D721Med (cell line): ENCODE measurements at regions not wholly inside any gene's neighbourhood (a gene's known extent, or its start where the extent isn't known, plus 50 kb on each side); places are given as distances from the start of the nearest gene placed in this dataset.

Experiments used
- DNase-seq: peaks from one replicate; pipeline ENCODE4 v3.0.0; 2011; ENCODE audit warnings: low spot score; ENCODE audit not compliant: insufficient read length
- FAIRE-seq: peaks from 2 replicates; lab custom pipeline; 2011; peaks lifted over from hg19 to GRCh38; lab: Jason Lieb, UNC
- TF ChIP-seq, protein P1 (sequence below): IDR thresholded peaks from 2 replicates; pipeline ENCODE4 v1.5.1; 2012; ENCODE audit warnings: mild to moderate bottlenecking, control low read depth; ENCODE audit not compliant: insufficient read depth; ENCODE audit errors: missing control alignments

DNA sequence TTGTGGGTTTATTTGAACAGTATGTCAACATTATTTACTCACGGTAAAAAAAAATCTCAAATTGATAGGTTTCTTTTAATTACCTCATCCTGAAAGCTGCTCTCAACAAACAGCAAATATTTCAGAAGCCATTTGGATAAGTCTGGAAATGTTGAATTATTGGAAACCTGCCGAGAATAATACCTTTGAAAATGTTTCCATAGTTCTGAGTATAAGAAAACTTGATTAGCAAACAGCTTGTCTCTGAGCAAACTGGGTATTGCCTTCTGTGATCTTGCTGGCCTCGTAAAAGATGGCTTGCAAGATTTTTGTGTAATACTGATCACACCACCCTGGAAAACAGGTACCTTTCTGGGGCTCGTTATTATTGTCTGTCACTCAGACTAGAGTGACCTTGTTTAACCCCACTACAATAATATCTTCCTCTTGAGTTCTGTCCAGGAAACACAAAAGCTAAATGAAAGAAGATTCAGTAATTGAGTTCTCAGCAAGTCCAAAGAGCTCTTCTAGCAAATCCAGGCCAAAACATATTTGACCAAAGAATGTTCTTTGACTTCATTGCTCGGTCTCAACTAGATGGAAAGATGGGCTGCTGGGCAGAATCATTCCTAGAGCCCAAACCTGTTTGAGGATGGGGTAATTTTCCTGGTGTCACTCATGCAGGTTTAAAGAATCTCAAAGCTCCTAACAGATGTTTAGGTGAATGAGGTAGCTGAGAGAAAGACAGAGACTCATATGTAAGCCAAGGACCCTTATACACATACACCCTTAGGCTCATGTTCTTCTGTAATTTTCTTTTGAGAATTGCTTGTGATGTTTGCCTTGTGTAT, 255.6 kb upstream of the JADE1 start:
- FAIRE-seq (no peak), DNase-seq (no peak)
- TF ChIP-seq, protein P1, sequence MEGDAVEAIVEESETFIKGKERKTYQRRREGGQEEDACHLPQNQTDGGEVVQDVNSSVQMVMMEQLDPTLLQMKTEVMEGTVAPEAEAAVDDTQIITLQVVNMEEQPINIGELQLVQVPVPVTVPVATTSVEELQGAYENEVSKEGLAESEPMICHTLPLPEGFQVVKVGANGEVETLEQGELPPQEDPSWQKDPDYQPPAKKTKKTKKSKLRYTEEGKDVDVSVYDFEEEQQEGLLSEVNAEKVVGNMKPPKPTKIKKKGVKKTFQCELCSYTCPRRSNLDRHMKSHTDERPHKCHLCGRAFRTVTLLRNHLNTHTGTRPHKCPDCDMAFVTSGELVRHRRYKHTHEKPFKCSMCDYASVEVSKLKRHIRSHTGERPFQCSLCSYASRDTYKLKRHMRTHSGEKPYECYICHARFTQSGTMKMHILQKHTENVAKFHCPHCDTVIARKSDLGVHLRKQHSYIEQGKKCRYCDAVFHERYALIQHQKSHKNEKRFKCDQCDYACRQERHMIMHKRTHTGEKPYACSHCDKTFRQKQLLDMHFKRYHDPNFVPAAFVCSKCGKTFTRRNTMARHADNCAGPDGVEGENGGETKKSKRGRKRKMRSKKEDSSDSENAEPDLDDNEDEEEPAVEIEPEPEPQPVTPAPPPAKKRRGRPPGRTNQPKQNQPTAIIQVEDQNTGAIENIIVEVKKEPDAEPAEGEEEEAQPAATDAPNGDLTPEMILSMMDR, result no peak

DNA sequence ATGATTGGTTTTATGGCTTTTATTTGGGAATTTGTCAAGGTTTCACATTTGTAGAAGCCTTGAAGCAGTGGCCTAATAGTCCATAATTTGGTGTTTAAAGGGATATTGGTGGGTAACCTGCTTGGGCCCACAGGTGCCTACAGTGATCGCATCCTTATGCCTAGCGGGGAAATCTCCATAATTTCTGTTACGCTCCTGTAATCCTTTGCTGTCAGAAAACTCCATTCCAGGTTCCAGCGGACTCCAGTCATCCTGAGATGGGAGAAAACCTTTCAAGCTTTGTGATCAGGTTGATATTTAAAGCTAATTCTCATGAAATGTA, 257.0 kb upstream of the JADE1 start:
- TF ChIP-seq, protein P1, result no peak
- no peak for FAIRE-seq
- DNase-seq, result no peak

DNA sequence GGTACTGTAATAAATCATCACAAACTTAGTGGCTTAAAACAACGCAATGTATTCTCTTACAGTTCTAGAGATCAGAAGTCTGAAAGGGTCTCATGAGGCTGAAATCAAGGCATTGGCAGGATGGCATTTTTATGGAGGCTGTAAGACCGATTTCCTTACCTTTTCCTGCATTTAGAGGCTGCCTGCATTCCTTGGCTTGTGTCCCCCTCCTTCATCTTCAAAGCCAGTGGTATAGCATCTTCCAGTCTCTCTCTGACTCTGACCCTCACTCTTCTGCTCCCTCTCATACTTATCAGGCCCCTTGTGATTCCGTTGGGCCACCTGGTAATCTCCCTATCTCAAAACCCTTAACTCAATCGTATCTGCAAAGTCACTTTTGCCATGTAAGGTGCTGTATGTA, 258.2 kb upstream of the JADE1 start:
- TF ChIP-seq, protein P1, result no peak
- DNase-seq (no peak), FAIRE-seq (no peak)

DNA sequence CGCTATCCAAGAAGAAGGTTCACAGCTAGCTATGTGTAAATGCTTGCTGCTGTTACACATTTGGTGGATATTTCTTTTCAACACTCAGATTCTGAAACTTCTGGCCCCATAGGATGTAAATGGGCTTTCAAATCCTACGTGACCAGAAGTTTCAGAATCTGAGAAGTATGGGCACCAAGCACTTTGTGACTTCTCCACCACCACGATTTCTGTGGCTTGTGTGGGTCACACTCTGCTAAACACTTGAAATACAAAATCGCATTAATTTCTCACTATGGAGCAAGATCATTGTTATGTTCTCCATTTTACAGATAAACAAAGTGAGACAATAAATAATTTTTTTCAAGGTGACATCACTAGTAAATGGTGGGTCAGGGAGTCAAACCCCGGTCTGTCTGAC, 259.4 kb upstream of the JADE1 start:
- TF ChIP-seq, protein P1, result no peak
- DNase-seq (no peak), FAIRE-seq (no peak)

DNA sequence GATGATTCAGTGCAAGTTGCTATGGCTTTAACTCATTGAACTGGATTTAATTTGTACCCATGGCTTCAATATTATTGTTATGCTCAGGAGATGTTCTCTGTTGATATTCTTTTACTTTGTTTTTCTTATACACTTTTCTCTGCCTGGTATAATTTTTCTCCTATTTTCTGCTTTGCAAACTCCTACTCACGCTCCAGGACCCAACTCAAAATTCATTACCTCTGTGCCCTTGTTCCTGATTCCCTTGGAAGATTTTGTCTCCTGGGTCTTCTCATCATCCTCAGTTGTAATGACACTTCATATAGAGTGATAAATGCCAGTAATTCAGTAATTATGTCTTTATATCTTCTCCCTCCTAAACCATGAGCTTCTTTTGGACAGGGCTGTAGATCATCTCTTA, 259.9 kb upstream of the JADE1 start:
- DNase-seq (no peak), FAIRE-seq (no peak)
- TF ChIP-seq, protein P1, result no peak

DNA sequence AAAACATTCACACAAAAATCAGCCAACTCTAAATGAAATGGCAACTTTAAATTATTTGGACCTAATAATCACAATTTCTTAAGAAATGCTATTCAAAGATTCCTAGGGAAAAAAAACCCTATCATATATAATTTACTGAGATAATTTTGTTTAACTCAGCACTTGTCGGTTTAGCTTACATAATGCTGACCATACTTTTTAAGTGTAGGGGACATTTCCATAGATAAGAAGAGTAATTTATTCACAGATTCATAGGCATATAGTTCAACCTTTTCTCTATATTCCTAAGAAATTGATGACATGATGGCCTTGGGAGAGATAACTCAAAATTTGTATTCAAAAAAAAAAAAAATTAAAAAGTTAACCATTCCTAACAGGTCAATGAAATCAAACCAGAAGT, 260.8 kb upstream of the PGRMC2 start:
- DNase-seq (no peak), FAIRE-seq (no peak)
- TF ChIP-seq, protein P1, result no peak

DNA sequence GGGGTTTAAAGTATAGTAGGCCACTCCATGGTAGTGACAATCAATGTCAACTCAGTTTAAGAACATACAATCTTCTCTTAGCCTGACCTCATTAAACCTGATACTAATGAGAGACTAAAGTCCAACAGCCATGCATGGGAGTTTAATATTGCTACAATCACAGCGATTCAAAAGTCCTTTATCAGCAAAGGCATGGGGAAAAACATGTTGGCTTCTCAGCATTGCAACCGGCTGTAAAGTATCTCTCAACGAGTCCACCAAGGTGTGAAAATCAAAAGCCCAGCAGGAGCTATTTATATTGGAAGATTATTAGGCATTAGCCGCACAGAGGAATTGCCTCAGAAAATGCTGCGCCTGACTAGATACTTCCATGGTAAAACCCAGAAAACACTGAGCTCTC, 256.7 kb upstream of the PGRMC2 start:
- DNase-seq (no peak), FAIRE-seq (no peak)
- TF ChIP-seq, protein P1, result no peak
